NCI-H226 (cell line): ENCODE measurements at regions not wholly inside any gene's neighbourhood (a gene's known extent, or its start where the extent isn't known, plus 50 kb on each side); places are given as distances from the start of the nearest gene placed in this dataset.
"Not testable (repeated sequence)": the region's sequence is repeated elsewhere in the genome, so short reads cannot be mapped to it uniquely, and the experiment has no call there.

Source experiments
- DNase-seq: peaks from one replicate; pipeline ENCODE4 v3.0.0-alpha.2; 2015

GRCh38 chr22:23394525-23395326, 185.4 kb downstream of the IGLL1 start:
- DNase-seq, result no peak

DNA sequence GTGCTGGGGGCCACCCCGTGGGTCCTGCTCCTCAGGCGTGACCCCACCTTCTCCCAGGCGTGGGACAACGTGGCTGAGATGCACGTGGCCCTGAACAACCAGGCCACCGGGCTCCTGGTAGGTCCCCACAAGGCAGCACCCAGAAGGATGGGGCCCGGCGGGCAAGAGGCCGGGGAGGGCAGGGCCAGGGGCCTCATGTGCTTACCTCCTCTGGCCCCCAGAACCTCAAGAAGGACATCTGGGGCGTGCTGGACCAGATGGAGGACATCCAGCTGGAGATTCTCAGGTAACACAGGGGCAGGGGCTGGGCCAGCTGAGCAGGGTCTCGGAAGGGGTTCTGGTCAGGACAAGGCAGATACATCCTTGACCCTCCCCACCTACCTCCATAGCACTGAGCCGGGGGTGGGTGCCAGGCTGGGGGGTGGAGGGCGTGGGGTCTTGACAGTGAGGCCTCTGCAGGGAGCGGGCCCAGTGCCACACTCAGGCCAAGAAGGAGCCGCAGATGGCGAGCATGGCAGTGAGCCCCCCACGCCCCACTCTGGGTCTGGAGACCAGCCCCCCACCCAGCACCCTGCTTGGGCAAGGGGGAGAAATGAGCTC, 186.3 kb downstream of the IGLL1 start:
- DNase-seq, result no peak

GRCh38 chr22:23393199-23393598, 186.9 kb downstream of the IGLL1 start:
- not testable (repeated sequence) for DNase-seq

DNA sequence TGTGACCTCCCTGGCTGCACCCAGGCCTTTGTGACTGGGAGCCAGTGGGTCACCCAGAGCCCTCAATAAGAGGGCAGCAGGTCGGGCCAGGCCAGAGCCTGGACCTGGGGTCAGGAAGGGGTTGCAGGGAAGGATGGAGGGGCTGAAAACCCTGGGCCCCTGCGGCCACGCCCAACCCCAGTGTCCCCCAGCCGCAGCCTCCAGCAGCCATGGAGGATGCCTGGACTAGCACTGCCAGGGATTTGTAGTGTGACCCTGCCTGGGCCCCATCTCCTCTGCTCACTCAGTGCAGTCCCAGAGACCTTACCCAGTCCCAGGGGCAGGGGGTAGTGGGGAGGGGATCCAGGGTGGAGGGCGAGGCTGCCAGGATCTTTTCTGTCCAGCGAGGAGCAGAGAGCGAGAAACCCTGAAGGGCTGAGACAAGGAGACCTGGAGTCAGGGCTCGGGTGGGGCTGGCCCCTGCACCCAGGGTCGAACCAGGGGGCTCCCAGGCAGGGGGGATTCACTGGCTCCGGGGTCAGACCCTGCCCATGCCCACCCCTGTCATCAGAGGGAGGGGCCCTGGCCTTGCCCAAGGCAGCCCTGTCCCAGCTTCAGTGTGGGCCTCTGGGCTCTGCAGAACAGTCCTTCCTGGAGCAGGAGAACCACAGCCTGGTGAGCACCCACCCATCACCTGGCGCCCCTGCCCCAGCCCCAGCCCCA, 187.5 kb downstream of the IGLL1 start:
- DNase-seq, result no peak

- no peak for DNase-seq
These were observed 189.1 kb downstream of the IGLL1 start for GRCh38 chr22:23391022-23391421.

- DNase-seq, result no peak
These were observed 190.6 kb downstream of the IGLL1 start for GRCh38 chr22:23389271-23390071.

GRCh38 chr22:23388517-23388890, 191.6 kb downstream of the IGLL1 start:
- DNase-seq, result no peak

DNA sequence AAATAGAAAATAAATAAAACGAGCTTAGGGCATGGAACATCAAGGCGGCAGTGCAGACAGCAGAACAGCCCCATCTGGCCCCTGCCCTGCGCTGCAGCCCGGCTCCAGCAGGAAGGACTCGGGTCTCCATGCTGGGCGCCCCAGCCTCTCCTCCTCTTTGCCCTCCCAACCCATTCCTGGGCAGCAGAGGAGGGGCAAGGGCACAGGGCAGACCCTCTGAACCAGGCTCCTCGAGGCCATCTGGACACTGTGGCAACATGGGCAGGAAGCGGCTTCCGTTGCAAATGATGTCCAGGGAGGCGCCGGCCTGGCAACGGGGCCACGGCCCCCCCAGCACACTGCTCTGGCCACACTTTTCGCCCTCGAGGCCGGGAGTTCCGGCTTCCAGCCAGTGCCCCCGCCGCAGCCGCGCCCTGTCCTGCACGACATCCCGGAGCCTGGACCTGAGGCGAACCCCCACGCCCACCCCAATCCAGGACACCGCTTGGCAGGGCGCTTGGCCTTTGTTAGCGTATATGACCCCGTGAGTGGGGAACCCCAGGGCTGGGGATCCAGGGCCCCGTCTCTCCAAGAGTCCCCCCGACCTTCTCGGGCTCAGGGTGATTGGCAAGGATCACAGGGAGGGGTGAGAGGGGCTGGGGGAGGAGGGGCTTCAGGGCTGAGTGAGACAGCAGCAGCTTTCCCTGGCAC, 192.1 kb downstream of the IGLL1 start:
- no peak for DNase-seq

DNA sequence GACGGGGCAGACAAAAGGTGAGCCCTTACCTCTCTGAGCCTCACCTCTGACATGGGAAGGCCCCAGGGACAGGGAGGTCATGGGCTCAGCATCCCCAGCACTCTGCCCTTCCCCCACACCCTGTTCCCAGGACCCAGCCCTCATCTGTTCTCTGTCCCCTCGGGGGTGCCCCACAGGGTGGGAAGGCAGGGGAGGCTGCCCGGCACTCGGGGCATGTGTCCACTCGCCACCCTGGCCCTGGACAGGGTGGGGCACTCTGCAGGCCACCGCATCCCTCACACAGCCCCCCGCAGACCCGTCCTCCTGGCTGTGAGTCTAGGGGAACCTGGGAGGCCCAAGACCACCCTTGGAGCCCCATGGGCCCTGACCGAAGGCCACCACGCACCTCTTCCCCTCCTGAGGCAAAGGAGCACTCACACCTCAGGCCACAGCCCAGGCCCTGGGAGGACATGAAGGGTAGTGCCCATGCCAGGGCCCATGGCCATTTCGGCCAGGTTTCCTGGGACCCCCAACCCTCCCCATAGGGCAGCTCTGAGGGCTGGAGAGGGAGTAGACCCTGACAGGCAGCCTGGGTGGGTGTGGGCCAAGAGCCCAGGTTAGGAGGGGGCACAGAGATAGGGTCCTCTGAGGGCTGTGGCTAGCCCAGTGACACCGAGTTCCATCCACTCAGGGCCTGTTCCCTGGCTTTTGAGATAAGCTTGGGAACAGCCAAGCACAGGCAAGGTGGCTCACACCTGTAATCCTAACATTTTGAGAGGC, 193.1 kb downstream of the IGLL1 start:
- DNase-seq, result no peak

GRCh38 chr22:23385678-23386631, 194.1 kb downstream of the IGLL1 start:
- peak; percentile 52 for DNase-seq

DNA sequence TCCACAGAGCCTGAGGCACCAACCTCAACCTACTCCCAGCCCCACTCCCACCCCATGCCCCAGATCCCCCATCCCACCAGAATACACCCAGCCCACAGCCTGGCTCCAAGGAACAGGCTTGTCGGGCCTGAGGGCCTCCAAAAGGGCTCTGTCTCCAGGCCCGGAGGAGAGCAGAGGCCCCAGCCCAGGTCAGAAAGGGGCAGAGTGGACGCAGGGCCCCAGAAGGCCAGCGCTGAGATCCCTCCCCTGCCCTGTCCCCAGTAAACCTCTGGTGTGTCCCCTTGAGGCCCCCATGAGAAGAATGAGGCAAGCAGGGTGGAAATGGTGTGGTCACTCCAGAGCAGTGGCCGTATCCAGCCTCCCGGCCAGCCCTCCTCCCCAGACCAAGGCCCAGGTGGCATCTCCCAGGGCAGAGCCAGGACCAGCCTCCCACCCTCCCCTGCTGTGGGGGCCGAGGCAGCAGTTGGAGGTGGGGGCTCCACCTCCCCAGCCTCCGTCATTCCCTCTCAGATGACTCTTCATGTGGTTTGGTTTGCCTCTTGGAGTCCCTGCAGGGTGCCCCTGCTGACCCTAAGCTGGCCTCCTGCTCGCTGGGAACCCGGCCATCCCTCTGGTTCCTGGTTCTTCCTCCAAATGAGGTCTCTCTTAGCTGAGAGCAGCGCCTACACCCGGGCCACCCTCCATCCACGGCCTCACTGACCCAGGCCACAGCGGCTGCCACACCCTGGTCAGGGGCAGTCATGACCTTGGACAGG, 195.0 kb downstream of the IGLL1 start:
- DNase-seq, result no peak

DNA sequence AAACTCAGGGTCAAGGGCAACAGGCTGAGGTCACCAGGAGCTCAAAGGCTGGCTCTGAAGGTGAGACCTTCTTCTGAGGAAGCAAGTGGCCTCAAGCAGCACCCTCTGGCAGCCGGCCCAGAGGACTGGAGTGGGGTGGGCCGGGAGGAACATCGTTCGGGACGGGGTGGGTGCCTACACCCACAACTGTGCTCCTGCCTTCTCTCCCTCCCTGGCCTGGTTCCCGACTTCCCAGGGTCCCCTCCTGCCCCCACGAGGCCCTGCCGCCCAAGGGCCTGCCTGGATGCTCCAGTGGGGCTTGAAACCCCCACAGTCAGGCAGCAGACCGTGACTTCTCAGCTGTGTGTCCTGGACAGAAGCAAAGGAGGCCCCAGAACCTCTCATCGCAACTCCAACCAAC, 195.7 kb downstream of the IGLL1 start:
- no peak for DNase-seq

- peak; percentile 82 for DNase-seq
These were observed 196.4 kb downstream of the IGLL1 start for GRCh38 chr22:23383491-23384361.

DNA sequence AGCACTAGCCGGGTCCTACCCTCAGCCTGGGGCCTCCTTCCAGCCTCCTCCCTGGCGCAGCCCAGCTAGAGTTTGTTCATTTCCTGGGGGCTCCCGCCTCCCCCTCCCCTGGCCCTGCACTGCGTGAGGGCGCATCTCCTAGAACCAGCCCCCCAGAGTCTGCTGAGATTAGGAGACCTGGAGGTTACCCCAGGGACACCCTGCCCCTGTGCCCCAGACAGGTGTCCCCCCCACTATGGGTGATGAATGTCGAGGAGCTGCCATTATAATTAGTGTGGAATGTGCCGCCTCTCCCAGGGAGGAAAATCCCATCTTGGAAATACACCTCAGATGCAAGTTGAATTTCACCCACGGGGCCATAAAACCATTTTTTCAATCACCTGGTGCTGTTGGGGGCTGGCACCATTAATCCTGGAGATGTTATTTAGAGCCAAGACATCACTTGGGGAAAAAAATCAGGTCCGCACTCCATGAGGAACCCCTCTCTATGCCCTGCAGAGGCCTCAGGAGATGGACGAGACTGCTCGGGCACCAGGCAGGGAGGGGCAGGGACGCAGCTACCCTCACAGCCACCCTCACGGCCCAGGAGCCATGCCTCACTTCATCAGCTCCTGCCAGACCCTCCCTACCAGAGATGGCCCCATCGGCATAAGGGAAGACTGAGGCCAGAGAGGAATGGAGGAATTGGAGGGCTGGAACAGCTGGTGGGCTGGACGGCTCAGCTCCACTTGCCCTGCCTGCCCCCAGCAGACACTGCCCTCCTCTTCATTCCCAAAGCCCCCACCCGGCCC, 197.5 kb downstream of the IGLL1 start:
- no peak for DNase-seq

DNA sequence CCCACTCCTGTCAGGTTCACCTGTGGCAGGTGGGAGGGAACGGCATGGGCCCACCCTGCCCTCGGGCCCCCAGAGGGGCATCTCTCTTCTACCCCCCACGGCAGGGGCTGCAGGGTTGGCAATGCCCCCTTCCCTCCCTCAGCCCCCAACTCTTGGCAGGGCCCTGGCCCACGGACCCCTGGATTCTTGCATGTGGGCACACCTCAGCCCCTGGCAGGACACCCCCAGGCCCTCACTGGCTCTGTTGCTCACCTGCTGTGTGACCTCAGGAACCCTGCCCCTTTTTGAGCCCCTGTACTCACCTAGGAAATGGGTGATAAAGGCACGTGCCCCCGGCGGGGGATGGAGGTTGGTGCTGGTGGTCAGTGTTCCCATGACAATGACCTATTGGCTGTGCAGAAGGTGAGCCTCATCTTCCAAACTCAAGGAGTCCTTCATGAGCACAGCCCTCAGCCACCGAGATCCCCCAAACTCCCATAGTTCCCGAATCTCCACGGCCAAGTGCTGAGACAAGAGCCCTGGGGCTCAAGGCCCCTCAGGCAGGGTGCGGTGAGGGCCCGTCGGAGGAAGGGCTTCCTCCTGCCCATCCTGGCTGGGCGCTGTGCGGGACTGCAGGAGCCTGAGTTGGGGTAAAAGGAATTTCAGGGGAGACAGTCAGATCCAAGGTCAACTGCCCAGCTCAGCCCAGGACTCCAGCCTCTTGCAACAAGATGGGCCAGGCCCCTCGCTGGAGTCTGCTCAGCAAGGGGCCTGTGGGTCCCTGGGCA, 198.2 kb downstream of the IGLL1 start:
- no peak for DNase-seq

DNA sequence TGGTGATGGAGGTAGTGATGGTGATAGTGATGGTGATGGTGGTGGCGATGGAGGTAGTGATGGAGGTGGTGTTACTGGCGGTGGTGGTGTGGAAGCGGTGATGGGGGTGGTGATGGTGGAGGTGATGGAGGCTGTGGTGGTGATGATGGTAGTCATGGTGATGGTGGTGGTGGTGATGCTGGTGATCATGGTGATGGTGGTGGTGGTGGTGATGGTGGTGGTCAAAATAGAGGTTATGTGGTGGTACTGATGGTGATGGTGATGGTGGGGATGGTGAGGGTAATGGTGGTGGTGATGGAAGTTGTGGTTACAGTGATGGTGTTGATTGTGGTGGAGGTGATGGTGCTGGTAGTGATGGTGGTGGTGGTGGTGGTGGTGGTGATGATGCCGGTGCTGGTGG, 199.2 kb downstream of the IGLL1 start:
- no peak for DNase-seq

DNA sequence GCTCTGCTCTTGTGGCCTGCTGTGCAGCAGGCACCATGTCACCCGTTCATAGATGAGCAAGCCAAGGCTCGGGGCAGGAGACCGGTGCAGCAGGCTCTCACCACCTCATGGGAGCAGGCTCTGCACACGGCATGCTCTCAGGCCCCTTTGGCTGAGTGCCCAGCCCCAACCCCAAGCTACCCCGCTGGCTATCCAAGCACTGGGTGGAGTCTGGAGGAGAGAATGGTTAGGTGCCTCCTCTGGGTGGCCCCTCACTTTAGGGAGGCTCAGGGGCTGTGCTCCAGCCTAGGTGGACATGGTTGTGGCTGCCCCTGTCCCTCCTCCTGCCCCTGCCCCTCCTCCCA, 199.9 kb downstream of the IGLL1 start:
- no peak for DNase-seq
